HG02852 (cell line): ENCODE measurements at regions not wholly inside any gene's neighbourhood (a gene's known extent, or its start where the extent isn't known, plus 50 kb on each side); places are given as distances from the start of the nearest gene placed in this dataset.

ENCODE experiments used
- ATAC-seq: cut with Tn5 transposase; IDR thresholded peaks from one replicate; pipeline ENCODE4 v1.9.1; 2021; ENCODE audit warnings: mild to moderate bottlenecking, moderate library complexity; ENCODE audit not compliant: unreplicated experiment

GRCh38 chr2:220855296-220855695 is 716.8 kb downstream of the EPHA4 start:
- ATAC-seq = no peak

- ATAC-seq = no peak
Observed at GRCh38 chr2:220856486-220856885, 715.6 kb downstream of the EPHA4 start.

GRCh38 chr2:220857368-220857767 is 714.7 kb downstream of the EPHA4 start:
- no peak for ATAC-seq

GRCh38 chr2:220858101-220858500 is 714.0 kb downstream of the EPHA4 start:
- ATAC-seq = no peak

- ATAC-seq = no peak
Observed at GRCh38 chr2:220871909-220872308, 700.2 kb downstream of the EPHA4 start.

DNA sequence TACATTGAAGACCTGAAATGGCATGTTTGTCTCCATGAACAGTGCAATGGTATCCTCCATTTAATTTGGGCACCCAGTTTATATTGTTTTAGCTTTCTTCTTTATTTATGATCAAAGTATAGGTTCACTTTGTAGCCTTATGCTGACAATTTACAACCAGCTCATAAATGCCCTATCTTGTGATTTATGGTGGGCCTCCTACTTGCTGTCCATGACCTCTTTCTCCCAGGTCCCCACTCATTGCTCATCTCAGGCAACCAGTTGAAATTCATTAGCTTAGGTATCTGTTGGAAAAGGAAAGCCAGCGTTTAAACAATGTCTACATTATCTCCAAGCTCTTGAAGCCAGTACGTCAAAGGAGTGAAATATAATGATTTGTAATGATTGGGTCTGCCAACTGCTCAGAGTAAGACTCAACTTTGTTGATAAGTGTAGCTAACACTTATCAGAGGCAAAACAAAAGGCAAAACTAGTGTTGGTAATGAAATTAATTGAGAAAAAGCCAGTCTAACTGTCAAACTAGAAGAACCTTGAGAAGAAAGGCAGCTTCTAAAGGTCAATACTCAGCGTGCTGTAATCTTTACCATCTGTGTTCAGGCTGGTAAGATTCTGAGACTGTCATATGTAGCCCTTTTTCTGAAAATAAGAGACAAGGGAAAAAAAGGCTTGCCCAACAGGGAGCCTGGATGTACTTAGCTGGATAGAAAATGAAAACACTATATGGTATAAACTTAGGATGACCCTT is 695.9 kb downstream of the EPHA4 start:
- no peak for ATAC-seq

- ATAC-seq = no peak
Observed at GRCh38 chr2:220877491-220877890, 694.6 kb downstream of the EPHA4 start.

DNA sequence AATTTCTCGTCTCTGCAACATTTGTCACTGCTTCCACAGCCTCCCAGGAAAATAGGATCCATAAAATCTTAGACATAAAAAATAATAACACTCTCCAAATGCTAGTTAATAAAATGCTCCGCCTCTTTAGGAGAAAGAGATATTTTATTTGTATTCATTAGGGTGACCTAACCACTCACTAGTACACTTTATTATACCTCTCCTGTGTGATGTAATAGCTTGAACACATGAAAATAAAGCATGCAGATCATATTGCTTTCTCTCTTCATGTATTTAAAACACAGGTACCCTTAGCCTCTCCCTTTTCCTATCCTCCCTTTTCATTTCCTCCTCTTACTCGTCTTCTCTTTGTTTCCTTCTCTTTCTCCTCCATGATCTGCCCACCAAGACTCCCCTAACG is 694.2 kb downstream of the EPHA4 start:
- no peak for ATAC-seq

DNA sequence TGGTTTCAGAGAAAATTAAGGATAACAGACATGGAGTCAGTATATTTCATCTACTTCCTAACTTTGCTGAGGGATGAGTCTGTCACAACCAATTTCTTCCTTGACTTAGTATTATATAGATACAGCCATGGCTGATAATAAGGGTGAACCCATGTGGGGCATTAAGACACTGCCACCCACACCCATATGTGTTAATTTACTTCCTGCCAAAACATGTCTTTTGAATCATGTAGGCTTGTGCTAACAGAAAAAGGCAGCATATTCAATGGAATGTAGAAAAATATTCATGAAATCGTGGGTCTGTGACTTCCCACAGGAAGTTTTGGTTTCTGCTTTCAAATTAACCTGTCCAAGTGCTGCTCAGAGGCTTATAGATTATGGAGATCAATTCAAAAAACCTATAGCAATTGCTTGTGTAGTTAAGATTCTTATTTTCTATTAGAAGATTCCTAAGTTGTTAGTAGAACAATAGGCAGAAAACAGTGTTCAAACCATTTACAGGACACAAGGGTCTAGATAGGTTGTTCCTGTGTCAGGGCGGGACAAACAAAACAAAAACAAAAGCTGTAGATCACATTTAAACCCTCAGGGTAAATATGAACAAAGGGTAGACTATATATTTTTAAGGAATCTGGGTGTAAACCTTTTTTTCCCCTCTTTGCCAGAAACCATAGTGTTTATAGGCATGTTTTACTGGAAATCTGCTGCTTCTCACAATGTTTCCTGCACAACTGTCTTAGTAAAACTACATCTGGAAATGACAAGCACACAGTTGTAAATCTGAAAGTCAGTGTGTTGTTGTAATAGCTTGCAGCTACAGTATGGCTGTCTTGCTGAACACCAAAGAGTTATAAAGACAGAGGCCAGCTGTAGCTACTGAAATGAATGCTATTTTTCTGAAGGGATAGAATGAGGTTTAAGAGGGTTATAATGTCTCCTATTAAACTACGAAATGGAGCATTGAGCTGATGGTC is 691.2 kb downstream of the EPHA4 start:
- ATAC-seq = no peak

DNA sequence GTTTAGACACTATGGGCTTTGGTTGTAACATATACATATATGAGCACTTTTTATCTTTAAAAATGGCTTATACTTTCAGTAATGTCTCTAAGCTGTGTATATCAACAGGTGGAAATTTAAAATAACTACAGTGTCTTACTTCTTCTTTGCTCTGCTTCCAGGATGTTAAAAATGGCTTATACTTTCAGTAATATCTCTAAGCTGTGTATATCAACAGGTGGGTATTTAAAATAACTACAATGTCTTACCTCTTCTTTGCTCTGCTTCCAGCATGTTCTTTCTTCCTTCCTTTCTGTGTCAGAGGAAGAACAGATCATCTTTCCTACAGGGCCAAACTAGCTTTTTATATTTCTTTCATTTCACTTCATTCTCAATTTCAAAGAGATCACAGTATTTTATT is 689.6 kb downstream of the EPHA4 start:
- ATAC-seq = no peak

DNA sequence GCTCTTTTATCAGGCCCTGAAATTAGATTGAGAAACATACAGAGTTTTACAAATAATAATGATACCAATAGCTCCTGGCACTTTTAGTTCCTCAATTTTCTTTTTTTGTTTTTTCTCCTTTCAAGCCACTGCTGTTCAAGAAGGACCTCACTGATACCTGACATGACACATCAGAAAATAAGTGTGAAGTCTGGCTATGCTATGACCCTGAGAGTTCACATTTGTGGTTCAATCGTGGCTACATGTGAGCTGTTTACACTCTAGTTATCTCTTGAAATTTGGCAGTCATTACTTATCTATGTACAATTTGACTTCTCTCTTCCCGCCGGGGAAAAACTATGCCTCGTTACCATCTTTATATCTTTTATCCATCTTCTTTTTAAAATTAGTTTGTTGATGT is 686.5 kb downstream of the EPHA4 start:
- no peak for ATAC-seq

- no peak for ATAC-seq
Observed at GRCh38 chr2:220887271-220887870, 684.7 kb downstream of the EPHA4 start.

DNA sequence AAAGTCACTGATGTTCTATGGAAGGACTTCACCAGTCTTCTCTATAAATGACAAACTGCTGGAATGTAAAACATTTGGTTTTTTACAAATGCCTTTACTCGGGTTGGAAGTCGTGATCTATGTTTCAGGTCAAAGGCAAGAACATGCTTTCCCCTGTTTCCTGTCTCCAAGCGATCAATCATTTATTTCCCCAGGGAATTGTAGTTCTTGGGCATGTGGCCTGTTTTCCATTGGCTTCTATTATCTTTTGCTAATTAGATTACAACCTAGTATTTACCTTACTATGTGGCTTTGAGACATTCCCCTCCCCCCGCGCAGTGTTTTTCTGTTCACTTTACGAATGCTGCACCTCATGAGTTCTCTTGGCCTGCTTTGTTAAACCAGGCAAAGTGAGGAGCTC is 684.2 kb downstream of the EPHA4 start:
- no peak for ATAC-seq

DNA sequence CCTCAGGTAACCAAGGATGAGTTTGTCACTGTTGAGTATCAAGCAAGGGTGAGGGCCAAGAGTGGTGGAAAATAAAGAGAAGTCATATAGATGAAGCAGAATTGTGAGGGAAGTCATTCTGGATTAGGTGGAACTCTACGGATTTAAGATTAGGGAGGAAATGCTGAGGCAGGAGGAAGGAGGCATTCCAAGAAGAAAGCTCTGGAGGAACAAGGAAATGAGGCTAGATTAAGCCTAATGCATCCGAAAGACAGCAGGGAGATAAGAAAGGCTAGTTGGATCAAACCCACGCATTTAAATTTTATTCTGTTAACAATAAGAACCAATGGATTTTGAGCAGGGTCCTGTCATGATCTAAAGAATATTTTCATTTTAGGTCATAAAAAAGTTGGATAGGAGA is 681.2 kb downstream of the EPHA4 start:
- no peak for ATAC-seq

DNA sequence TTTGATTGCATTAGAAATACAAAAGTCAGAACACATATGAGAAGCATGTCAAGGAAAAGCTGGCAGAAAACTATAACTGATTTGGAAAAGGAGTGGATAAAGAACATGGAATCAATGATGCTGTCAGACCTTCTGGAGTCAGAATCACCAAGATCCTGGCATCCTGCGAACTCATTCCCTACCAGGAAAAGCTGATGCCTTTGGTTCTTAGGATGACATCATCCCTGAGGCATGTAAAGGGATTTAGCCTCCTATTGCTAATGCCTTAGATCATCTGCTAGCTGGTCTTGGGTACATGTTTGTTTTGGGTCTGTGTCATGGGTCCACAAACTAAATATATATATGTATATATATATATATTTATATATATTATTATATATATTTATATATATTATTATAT is 680.7 kb downstream of the EPHA4 start:
- no peak for ATAC-seq

DNA sequence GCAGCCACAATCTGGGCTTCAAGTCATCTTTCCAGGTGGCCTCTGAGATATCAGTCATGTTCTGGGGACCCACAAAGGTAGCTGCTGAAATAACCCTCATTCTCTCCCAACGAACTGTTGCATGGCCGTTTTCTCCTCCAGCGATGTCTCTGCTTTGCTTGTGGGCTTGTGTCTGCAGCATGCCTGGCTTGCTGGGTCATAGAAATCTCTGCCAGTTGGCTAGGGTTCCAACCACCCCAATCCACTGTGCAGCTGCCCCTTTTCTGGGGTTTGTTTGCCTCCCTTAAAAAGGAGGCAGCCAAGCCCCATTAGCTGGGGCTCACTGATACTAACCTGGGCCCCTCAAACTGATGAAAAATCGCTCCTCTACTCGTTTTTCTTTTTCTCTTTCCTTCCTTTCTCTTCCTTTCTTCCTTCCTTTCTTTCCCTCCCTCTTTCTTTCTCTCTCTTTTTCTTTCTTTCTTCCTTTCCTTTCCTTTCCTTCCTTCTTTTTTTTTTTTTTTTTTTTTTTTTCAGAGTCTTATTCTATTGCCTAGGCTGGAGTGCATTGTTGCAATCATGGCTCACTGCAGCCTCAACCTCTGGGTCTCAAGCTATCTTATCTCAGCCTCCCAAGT is 680.0 kb downstream of the EPHA4 start:
- no peak for ATAC-seq

DNA sequence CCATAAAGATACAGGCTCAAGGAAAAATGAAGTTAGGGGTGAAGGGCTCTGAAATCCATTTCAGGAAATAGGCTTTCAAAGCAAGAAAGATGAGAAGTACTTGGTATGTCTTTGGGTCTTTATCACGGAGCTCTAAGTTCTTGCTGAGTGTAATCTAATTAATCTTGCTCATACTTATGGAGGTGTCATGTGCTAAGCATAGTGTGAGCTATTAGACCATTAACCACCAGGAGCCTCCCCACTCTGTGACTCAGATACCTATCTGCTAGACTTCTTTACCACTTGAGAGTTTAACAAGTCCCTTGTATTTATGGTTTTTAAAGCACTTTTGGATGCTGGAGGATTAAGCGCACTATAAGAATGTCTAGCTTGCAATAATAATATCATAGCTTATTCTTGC is 678.7 kb downstream of the EPHA4 start:
- ATAC-seq = no peak

DNA sequence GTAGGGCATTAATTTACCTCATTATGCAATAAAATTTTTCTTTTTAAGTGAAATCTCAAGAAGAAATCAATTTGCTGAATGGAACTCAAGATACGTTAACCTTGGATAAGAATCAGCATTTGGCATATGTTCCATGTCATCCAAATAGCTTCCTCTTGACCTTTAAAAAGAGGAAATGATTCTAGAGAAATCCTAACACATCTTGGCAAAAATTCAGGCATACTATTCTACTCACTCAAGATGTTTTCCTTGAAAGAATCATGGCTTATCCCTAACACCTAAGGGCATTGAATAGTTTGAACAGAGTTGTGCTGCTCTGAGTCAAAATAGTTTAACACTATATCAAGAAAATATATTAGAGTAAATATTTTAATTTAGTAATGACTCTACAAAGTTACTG is 678.0 kb downstream of the EPHA4 start:
- ATAC-seq = no peak

DNA sequence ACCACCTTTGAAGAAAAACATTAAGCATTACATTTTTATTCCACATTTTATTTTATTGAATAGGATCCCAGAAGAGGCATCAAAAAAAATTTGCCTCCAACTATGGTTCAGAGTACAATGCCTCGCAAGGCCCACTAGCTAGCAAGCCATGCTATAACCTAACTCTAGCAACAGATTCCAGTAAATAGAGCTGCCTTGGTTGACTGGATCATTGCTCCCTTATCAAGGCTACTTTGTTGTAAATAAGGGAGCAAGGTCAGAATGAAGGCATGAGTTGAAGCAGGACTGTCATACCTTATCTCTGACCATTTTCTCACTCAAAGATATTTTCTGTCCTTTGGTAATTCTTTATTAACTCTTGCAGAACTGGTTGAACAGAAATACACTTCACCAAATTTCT is 672.6 kb downstream of the EPHA4 start:
- no peak for ATAC-seq

GRCh38 chr2:220904015-220904414 is 668.1 kb downstream of the EPHA4 start:
- no peak for ATAC-seq

DNA sequence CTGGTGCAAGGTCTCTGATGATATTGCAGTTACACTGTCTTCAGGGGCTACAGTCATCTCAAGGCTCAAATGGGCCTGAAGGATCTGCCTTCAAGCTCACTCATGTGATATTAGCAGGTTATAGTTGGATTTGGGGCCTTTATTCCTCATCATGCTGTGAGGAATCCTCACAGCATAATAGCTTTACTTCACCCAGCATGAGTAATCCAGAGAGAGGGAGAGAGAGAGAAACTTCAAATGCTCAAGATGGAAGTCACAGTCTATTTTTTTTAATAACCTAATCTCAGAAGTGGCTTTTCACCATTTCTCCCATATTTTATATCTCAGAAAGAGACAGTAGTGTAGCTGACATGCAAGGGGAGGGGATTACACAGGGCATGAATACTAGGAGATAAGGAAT is 658.7 kb downstream of the EPHA4 start:
- ATAC-seq = no peak
